HCT116 (cell line): ENCODE measurements at regions not wholly inside any gene's neighbourhood (a gene's known extent, or its start where the extent isn't known, plus 50 kb on each side); places are given as distances from the start of the nearest gene placed in this dataset.

ENCODE experiments used
- ELF1 ChIP-seq: IDR thresholded peaks from 2 replicates; pipeline ENCODE4 v1.6.1; 2012; ENCODE audit warnings: low read depth, borderline replicate concordance
- EZH2phosphoT487 ChIP-seq: fragments of 200-600 bp; IDR thresholded peaks from 2 replicates; pipeline ENCODE4 v1.6.1; 2018; ENCODE audit warnings: antibody characterized with exemption, borderline replicate concordance
- FOSL1 ChIP-seq: IDR thresholded peaks from 2 replicates; pipeline ENCODE4 v1.6.1; 2012; ENCODE audit warnings: low read depth
- MAX ChIP-seq: IDR thresholded peaks from 2 replicates; pipeline ENCODE4 v1.6.1; 2012
- POLR2A ChIP-seq: IDR thresholded peaks from 2 replicates; pipeline ENCODE4 v1.7.0; 2011; ENCODE audit warnings: borderline replicate concordance; ENCODE audit not compliant: insufficient read depth, insufficient read length; ENCODE audit errors: extremely low read depth
- POLR2AphosphoS5 ChIP-seq: IDR thresholded peaks from 2 replicates; pipeline ENCODE4 v1.6.1; 2011; ENCODE audit warnings: mild to moderate bottlenecking, low read depth, low read length, moderate library complexity
- RAD21 ChIP-seq: IDR thresholded peaks from 2 replicates; pipeline ENCODE4 v1.6.1; 2012; ENCODE audit warnings: low read depth, mild to moderate bottlenecking
- REST ChIP-seq: IDR thresholded peaks from 2 replicates; pipeline ENCODE4 v1.6.1; 2012; ENCODE audit warnings: low read depth
- SP1 ChIP-seq: IDR thresholded peaks from 2 replicates; pipeline ENCODE4 v1.6.1; 2012; ENCODE audit warnings: low read depth

- TF ChIP-seq SP1 (no peak), ELF1 (no peak), POLR2A (no peak), MAX (no peak), EZH2phosphoT487 (no peak), FOSL1 (no peak), POLR2AphosphoS5 (no peak), REST (no peak), RAD21 (no peak)
Observed at GRCh38 chr18:41269294-41269693, 685.7 kb upstream of the PIK3C3 start.
